GM10266 (cell line): ENCODE measurements at regions not wholly inside any gene's neighbourhood (a gene's known extent, or its start where the extent isn't known, plus 50 kb on each side); places are given as distances from the start of the nearest gene placed in this dataset.

ENCODE experiments used
- DNase-seq: peaks from one replicate; pipeline ENCODE4 v3.0.0; 2012; ENCODE audit errors: extremely low spot score
- TF ChIP-seq, protein P1 (sequence below): IDR thresholded peaks from 2 replicates; pipeline ENCODE4 v1.5.1; 2012; ENCODE audit warnings: mild to moderate bottlenecking, low read depth; ENCODE audit not compliant: control insufficient read depth, insufficient read depth; ENCODE audit errors: missing control alignments

DNA sequence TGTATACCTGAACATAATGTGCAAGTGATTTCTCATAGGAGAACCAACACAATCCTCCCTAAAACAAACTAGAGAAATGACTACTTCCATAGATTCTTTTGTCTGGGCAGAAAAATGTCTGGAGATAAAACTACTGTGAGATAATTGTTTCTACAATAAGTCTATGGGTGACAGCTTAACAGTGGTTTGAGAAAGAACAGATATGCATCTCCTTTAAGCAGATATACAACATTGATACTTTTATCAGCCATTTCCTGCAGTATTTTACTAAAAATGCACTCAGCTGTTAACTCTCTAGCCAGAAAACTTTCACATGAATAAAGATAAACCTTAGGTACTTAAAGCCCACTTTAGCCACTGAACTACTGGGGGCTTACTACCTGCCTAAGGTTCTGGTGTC lies 1132.4 kb downstream of the EFNB2 start:
- TF ChIP-seq, protein P1, sequence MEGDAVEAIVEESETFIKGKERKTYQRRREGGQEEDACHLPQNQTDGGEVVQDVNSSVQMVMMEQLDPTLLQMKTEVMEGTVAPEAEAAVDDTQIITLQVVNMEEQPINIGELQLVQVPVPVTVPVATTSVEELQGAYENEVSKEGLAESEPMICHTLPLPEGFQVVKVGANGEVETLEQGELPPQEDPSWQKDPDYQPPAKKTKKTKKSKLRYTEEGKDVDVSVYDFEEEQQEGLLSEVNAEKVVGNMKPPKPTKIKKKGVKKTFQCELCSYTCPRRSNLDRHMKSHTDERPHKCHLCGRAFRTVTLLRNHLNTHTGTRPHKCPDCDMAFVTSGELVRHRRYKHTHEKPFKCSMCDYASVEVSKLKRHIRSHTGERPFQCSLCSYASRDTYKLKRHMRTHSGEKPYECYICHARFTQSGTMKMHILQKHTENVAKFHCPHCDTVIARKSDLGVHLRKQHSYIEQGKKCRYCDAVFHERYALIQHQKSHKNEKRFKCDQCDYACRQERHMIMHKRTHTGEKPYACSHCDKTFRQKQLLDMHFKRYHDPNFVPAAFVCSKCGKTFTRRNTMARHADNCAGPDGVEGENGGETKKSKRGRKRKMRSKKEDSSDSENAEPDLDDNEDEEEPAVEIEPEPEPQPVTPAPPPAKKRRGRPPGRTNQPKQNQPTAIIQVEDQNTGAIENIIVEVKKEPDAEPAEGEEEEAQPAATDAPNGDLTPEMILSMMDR: no peak

DNA sequence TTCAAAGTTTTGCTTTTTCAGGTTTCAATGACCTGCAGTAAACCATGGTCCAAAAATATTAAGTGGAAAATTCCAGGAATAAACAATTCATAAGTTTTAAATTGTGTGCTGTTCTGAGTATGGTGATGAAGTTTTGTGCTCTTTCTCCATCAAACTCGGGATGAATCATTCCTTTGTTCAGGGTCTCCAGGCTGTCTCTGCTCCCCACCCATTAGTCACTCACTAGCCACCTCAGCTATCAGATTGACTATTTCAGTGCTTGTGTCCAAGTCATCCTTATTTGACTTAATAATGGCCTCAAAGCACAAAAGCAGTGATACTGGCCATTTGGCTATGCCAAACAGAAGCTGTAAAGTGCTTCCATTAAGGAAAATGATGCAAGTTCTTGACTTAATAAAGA lies 1140.4 kb downstream of the EFNB2 start:
- TF ChIP-seq, protein P1: no peak
- no peak for DNase-seq

More for the DNA sequence above, 1132.4 kb downstream of the EFNB2 start:
- no peak for DNase-seq

DNA sequence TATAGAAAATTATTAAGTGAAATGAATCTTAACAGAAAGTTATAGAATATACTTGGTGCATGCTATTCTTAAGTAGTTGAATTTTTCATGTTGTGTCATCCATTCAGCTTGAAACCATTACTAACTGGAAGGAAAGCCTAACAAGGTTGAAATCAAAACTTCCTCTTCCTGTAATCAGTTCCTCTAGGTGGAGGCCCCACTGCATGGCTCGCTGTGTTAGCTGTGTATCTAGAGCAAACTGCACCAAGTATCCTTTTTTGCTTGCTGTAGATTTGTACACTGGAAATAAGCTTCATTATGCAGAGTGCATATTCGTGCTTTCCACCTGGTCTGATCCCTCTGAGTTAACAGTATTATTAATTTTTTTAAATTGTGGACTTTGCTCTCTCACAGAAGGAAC lies 1146.1 kb downstream of the EFNB2 start:
- TF ChIP-seq, protein P1: no peak
- no peak for DNase-seq

DNA sequence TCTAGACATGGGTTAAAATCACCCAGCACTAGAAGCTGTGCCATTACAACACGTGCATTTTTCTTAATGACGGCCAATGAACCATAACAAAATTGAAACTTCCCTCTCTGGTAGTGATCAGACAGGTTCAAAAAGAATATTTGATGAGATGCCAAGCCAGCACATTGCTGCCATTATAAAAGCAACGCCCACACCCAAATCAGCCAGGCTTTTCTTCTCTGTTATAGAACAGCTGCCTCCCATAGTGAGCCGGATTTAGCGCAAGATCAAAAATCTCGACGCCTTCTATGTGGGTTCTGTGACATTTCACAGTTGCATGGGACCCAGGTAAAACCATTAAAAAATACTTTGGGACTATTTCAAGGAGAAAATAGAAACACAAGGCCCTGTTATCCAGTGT lies 1158.0 kb downstream of the EFNB2 start:
- TF ChIP-seq, protein P1: no peak
- no peak for DNase-seq

DNA sequence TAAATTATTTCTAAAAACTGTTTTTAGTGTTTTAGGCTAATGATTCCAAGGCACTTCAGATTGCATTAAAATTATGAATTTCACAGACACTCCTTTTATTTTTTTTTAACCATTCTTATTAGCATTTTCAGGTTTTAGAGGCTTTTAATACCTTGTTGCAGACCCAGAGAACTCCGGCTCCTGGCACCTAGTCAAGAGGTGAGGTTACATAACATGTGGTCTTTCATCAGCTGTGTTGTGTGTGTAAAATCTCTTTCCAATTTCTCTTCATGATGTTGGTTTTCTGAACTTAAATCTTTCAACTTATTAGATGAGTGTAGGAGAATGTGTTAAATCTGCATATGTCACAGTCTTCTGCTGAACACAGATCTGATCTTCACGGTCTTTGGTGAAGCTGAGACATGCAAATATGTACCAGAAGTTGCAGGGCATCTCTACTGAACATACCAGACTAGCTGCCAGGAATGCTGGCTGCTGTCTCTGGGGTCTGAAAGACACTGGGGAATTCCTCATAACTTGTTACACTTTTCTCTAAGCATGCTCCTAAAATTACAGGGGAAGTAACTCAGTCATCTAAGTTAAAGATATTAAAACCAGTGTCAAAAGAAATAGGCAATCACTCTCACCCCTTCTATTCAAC lies 1165.3 kb downstream of the EFNB2 start:
- TF ChIP-seq, protein P1: no peak
- DNase-seq: no peak

DNA sequence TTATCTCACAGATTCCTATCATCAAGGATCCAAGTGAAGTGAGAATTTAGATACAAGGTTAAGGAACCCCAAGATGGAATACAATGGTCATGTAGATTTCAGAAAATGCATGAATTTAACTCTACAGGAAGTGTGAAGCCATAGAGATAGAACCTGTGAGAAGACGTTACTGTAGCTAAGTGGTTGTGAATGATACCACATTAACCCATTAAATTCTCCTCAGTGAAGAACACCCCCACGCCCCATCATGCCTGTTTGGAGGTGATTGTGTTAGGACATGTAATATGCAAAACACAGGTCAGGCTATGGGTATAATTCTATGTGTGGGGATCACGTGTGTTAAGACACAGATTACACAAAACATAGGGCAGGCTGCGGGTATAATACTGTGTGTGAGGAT lies 1166.7 kb downstream of the EFNB2 start:
- TF ChIP-seq, protein P1: no peak
- no peak for DNase-seq

DNA sequence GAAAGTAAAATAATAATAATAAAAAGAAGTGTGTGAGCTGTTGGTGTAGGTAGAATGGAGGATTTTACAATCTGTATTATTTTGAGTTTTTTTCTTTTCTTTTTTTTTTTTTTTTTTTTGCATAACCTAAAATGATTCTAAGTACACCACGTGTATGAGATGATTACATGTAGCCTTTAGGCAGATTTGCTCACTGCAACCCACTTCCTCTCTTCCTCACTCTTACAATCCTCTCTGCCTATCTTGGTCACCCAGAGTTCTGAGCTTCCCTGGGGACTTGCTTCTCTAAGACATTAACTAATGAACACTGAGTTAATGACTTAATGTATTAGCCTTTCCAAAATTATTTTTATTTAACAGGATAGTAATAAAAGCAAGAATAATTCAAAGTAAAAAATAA lies 1169.6 kb downstream of the EFNB2 start:
- TF ChIP-seq, protein P1: no peak
- no peak for DNase-seq
